GM23338 (cell line): ENCODE measurements at regions not wholly inside any gene's neighbourhood (a gene's known extent, or its start where the extent isn't known, plus 50 kb on each side); places are given as distances from the start of the nearest gene placed in this dataset.
"Not testable (repeated sequence)": the region's sequence is repeated elsewhere in the genome, so short reads cannot be mapped to it uniquely, and the experiment has no call there.

Source experiments
- ATAC-seq: fragments of 200-7000 bp; cut with Tn5 transposase; 3 replicates; pipeline ENCODE4 v1.9.1; 2020
- DNase-seq: peaks from one replicate; pipeline ENCODE4 v3.0.0-alpha.2; 2015; ENCODE audit warnings: low spot score
- H2AFZ ChIP-seq: fragments of 200-600 bp; sonication (generic); 2 replicates; pipeline ENCODE4 v1.8.0; 2016; ENCODE audit warnings: antibody characterized with exemption, mild to moderate bottlenecking, moderate library complexity
- H3F3A ChIP-seq: fragments of 200-600 bp; sonication (generic); replicated peaks from 2 replicates; pipeline ENCODE4 v1.8.0; 2017; ENCODE audit warnings: antibody characterized with exemption, mixed run types, low read depth
- H3K27ac ChIP-seq: fragments of 200-600 bp; sonication (generic); 2 replicates; pipeline ENCODE4 v1.6.1; 2016; ENCODE audit warnings: low read depth
- H3K27me3 ChIP-seq: fragments of 200-600 bp; sonication (generic); 2 replicates; pipeline ENCODE4 v1.8.0; 2016; ENCODE audit warnings: mild to moderate bottlenecking, mixed run types, moderate library complexity; ENCODE audit not compliant: insufficient read depth
- H3K36me3 ChIP-seq: fragments of 200-600 bp; sonication (generic); 2 replicates; pipeline ENCODE4 v1.8.0; 2016; ENCODE audit warnings: mild to moderate bottlenecking; ENCODE audit not compliant: insufficient read depth
- H3K4me1 ChIP-seq: fragments of 200-600 bp; sonication (generic); 2 replicates; pipeline ENCODE4 v1.8.0; 2016; ENCODE audit warnings: mild to moderate bottlenecking, moderate library complexity; ENCODE audit not compliant: insufficient read depth
- H3K4me2 ChIP-seq: fragments of 200-600 bp; sonication (generic); 2 replicates; pipeline ENCODE4 v1.7.1; 2017; ENCODE audit warnings: mixed run types
- H3K4me3 ChIP-seq: fragments of 200-600 bp; sonication (generic); 2 replicates; pipeline ENCODE4 v1.6.1; 2016; ENCODE audit warnings: mixed run types
- H3K79me2 ChIP-seq: fragments of 200-600 bp; sonication (generic); replicated peaks from 2 replicates; pipeline ENCODE4 v1.8.0; 2017; ENCODE audit warnings: mild to moderate bottlenecking; ENCODE audit not compliant: insufficient read depth
- H3K9me2 ChIP-seq: fragments of 200-600 bp; sonication (generic); 2 replicates; pipeline ENCODE4 v1.8.0; 2017; ENCODE audit not compliant: insufficient read depth
- H4K20me1 ChIP-seq: fragments of 200-600 bp; sonication (generic); replicated peaks from 2 replicates; pipeline ENCODE4 v1.8.0; 2017; ENCODE audit warnings: mild to moderate bottlenecking; ENCODE audit not compliant: insufficient read depth
- H3K27ac Mint-ChIP-seq: 2 replicates; pipeline ENCODE4 v1.8.0; 2020; ENCODE audit warnings: inconsistent platforms, mild to moderate bottlenecking, moderate library complexity, mixed read lengths
- H3K27me3 Mint-ChIP-seq: 3 replicates; pipeline ENCODE4 v1.8.0; 2022; ENCODE audit warnings: low read depth, mild to moderate bottlenecking, moderate library complexity, mixed read lengths, inconsistent platforms; ENCODE audit not compliant: insufficient read depth, poor library complexity
- H3K36me3 Mint-ChIP-seq: 3 replicates; pipeline ENCODE4 v1.8.0; 2021; ENCODE audit warnings: low read depth, mild to moderate bottlenecking, inconsistent platforms, moderate library complexity, mixed read lengths
- H3K4me1 Mint-ChIP-seq: 3 replicates; pipeline ENCODE4 v1.8.0; 2020; ENCODE audit warnings: mild to moderate bottlenecking, inconsistent platforms, mixed read lengths
- H3K4me3 Mint-ChIP-seq: 3 replicates; pipeline ENCODE4 v1.8.0; 2021; ENCODE audit warnings: moderate library complexity, mild to moderate bottlenecking, inconsistent platforms, mixed read lengths
- H3K9me3 Mint-ChIP-seq: 3 replicates; pipeline ENCODE4 v1.8.0; 2020; ENCODE audit warnings: moderate library complexity, mild to moderate bottlenecking, inconsistent platforms, mixed read lengths
- CREB1 ChIP-seq: fragments of 250-450 bp; sonication (Bioruptor Pico); IDR thresholded peaks from 2 replicates; pipeline ENCODE4 v1.5.0; 2020; ENCODE audit warnings: low read depth, mild to moderate bottlenecking, moderate library complexity
- EZH2 ChIP-seq: fragments of 200-600 bp; sonication (generic); IDR thresholded peaks from one replicate; pipeline ENCODE4 v1.8.0; 2017; ENCODE audit warnings: antibody characterized with exemption, mild to moderate bottlenecking, low read depth; ENCODE audit not compliant: unreplicated experiment
- JUNB ChIP-seq: IDR thresholded peaks from one replicate; pipeline ENCODE4 v1.6.1; 2016; ENCODE audit warnings: antibody characterized with exemption; ENCODE audit not compliant: unreplicated experiment
- NANOG ChIP-seq: IDR thresholded peaks from 2 replicates; pipeline ENCODE4 v1.6.1; 2016; ENCODE audit warnings: antibody characterized with exemption, borderline replicate concordance
- STAT1 ChIP-seq: IDR thresholded peaks from one replicate; pipeline ENCODE4 v1.6.1; 2016; ENCODE audit warnings: antibody characterized with exemption; ENCODE audit not compliant: unreplicated experiment
- ZNF114 ChIP-seq: fragments of 250-450 bp; sonication (Bioruptor Pico); IDR thresholded peaks from 2 replicates; pipeline ENCODE4 v1.5.0; 2020; ENCODE audit warnings: mild to moderate bottlenecking, moderate library complexity
- ZNF331 ChIP-seq: fragments of 250-450 bp; sonication (Bioruptor Pico); IDR thresholded peaks from 2 replicates; pipeline ENCODE4 v1.5.0; 2020; ENCODE audit warnings: low read depth, mild to moderate bottlenecking, moderate library complexity
- TF ChIP-seq, protein P1 (sequence below): IDR thresholded peaks from one replicate; pipeline ENCODE4 v1.6.1; 2018; ENCODE audit warnings: antibody characterized with exemption; ENCODE audit not compliant: unreplicated experiment
- TF ChIP-seq, protein P2 (sequence below): IDR thresholded peaks from 2 replicates; pipeline ENCODE4 v1.6.1; 2016; ENCODE audit warnings: antibody characterized with exemption

DNA sequence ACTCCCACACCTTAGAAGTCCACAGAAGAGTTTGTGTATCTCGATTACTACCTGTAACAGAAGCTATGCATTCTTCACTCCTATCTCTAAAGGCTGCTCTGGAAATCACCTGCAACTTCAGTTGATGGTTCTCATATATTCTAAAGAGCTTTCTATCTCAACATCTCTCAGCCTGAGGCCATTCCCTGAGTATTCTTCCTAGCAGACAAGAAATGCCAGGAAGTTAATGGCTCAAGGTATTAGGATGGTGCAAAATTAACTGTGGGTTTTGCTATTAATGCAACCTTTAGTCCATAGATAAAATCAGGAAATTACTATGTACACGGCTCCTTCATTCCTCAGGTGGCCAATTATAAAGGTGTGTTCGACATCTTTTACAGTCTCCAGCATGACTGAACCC lies 290.1 kb downstream of the ZNF716 start:
- Mint-ChIP-seq H3K9me3 (peaks cover 82% of the 10 kb centered on the region), H3K36me3 (peaks cover 11% of the 10 kb centered on the region; the same call in 2 of the 3 replicates)
- H3K27me3 Mint-ChIP-seq, DNase-seq, H3K27ac Mint-ChIP-seq, H3K27me3 ChIP-seq, H3F3A ChIP-seq, H3K4me2 ChIP-seq, H3K4me3 Mint-ChIP-seq, H3K9me2 ChIP-seq, H3K4me3 ChIP-seq, H4K20me1 ChIP-seq, ATAC-seq, H3K27ac ChIP-seq, H3K36me3 ChIP-seq, H3K4me1 ChIP-seq, H3K4me1 Mint-ChIP-seq, H2AFZ ChIP-seq, H3K79me2 ChIP-seq: not testable (repeated sequence)

GRCh38 chr7:57769131-57769530 lies 319.2 kb downstream of the ZNF716 start:
- Histone ChIP-seq H2AFZ (no peak overlapping the region), H3K79me2 (no peaks in the 10 kb centered on the region), H3K4me1 (no peaks in the 10 kb centered on the region), H3K27me3 (no peaks in the 10 kb centered on the region), H3F3A (no peaks in the 10 kb centered on the region), H3K27ac (no peak overlapping the region), H3K9me2 (no peaks in the 10 kb centered on the region), H4K20me1 (no peaks in the 10 kb centered on the region), H3K4me3 (no peak overlapping the region), H3K36me3 (no peaks in the 10 kb centered on the region), H3K4me2 (no peak overlapping the region)
- DNase-seq = no peak
- Mint-ChIP-seq H3K4me1 (no peaks in the 10 kb centered on the region), H3K36me3 (peaks cover 41% of the 10 kb centered on the region), H3K27me3 (peaks cover 6% of the 10 kb centered on the region), H3K9me3 (peaks cover 97% of the 10 kb centered on the region), H3K27ac (no peak overlapping the region), H3K4me3 (no peak overlapping the region)
- no peak for TF ChIP-seq STAT1
- no peak for TF ChIP-seq NANOG
- no peak for TF ChIP-seq EZH2
- no peak for TF ChIP-seq ZNF331 (CRISPR knock-in tag)
- TF ChIP-seq ZNF114 (CRISPR knock-in tag) = no peak
- TF ChIP-seq CREB1 (CRISPR knock-in tag) = no peak
- no peak for ATAC-seq

- TF ChIP-seq EZH2 (no peak), STAT1 (no peak), NANOG (no peak), JUNB (no peak), CREB1 (CRISPR knock-in tag) (no peak)
- TF ChIP-seq, protein P1, sequence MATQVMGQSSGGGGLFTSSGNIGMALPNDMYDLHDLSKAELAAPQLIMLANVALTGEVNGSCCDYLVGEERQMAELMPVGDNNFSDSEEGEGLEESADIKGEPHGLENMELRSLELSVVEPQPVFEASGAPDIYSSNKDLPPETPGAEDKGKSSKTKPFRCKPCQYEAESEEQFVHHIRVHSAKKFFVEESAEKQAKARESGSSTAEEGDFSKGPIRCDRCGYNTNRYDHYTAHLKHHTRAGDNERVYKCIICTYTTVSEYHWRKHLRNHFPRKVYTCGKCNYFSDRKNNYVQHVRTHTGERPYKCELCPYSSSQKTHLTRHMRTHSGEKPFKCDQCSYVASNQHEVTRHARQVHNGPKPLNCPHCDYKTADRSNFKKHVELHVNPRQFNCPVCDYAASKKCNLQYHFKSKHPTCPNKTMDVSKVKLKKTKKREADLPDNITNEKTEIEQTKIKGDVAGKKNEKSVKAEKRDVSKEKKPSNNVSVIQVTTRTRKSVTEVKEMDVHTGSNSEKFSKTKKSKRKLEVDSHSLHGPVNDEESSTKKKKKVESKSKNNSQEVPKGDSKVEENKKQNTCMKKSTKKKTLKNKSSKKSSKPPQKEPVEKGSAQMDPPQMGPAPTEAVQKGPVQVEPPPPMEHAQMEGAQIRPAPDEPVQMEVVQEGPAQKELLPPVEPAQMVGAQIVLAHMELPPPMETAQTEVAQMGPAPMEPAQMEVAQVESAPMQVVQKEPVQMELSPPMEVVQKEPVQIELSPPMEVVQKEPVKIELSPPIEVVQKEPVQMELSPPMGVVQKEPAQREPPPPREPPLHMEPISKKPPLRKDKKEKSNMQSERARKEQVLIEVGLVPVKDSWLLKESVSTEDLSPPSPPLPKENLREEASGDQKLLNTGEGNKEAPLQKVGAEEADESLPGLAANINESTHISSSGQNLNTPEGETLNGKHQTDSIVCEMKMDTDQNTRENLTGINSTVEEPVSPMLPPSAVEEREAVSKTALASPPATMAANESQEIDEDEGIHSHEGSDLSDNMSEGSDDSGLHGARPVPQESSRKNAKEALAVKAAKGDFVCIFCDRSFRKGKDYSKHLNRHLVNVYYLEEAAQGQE = no peak
- TF ChIP-seq, protein P2, sequence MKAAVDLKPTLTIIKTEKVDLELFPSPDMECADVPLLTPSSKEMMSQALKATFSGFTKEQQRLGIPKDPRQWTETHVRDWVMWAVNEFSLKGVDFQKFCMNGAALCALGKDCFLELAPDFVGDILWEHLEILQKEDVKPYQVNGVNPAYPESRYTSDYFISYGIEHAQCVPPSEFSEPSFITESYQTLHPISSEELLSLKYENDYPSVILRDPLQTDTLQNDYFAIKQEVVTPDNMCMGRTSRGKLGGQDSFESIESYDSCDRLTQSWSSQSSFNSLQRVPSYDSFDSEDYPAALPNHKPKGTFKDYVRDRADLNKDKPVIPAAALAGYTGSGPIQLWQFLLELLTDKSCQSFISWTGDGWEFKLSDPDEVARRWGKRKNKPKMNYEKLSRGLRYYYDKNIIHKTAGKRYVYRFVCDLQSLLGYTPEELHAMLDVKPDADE = no peak
- no peaks in the 10 kb centered on the region for H3K36me3 ChIP-seq
- H3F3A ChIP-seq = no peaks in the 10 kb centered on the region
- H2AFZ ChIP-seq = no peak overlapping the region
- peaks cover 9% of the 10 kb centered on the region for H3K27me3 Mint-ChIP-seq
- H3K4me3 ChIP-seq = no peak overlapping the region
- H3K4me1 ChIP-seq = no peaks in the 10 kb centered on the region
- H3K79me2 ChIP-seq = no peaks in the 10 kb centered on the region
- H4K20me1 ChIP-seq = no peaks in the 10 kb centered on the region
- ATAC-seq (no peak), DNase-seq (no peak)
- no peak overlapping the region for H3K27ac Mint-ChIP-seq
- H3K27ac ChIP-seq = no peak overlapping the region
- peaks cover 45% of the 10 kb centered on the region for H3K36me3 Mint-ChIP-seq
- no peaks in the 10 kb centered on the region for H3K4me1 Mint-ChIP-seq
- H3K4me3 Mint-ChIP-seq = no peak overlapping the region
- no peaks in the 10 kb centered on the region for H3K27me3 ChIP-seq
- H3K9me2 ChIP-seq = no peaks in the 10 kb centered on the region
- no peak overlapping the region for H3K4me2 ChIP-seq
- peaks cover 97% of the 10 kb centered on the region for H3K9me3 Mint-ChIP-seq
These were observed 320.0 kb downstream of the ZNF716 start for GRCh38 chr7:57769958-57770357.
